Islet of Langerhans (tissue), 1 donor: ENCODE measurements at regions not wholly inside any gene's neighbourhood (a gene's known extent, or its start where the extent isn't known, plus 50 kb on each side); places are given as distances from the start of the nearest gene placed in this dataset.

ENCODE experiments used
- FAIRE-seq: peaks from one replicate; lab custom pipeline; 2011; peaks lifted over from hg19 to GRCh38; lab: Jason Lieb, UNC

GRCh38 chr6:141303907-141304306 lies 828.8 kb upstream of the GJE1 start:
- FAIRE-seq: no peak

GRCh38 chr6:141301779-141302178 lies 830.9 kb upstream of the GJE1 start:
- no peak for FAIRE-seq

- FAIRE-seq: no peak
These were observed 841.6 kb upstream of the GJE1 start for GRCh38 chr6:141290941-141291721.

GRCh38 chr6:141288947-141289346 lies 843.8 kb upstream of the GJE1 start:
- no peak for FAIRE-seq

GRCh38 chr6:141282263-141282662 lies 850.5 kb upstream of the GJE1 start:
- no peak for FAIRE-seq

- peak; percentile 74 for FAIRE-seq
These were observed 863.0 kb upstream of the GJE1 start for GRCh38 chr6:141269684-141270083.

- no peak for FAIRE-seq
These were observed 865.3 kb upstream of the GJE1 start for GRCh38 chr6:141267420-141267819.

GRCh38 chr6:141265756-141266623 lies 866.7 kb upstream of the GJE1 start:
- peak; percentile 72 for FAIRE-seq

GRCh38 chr6:141264101-141264500 lies 868.6 kb upstream of the GJE1 start:
- peak; percentile 86 for FAIRE-seq

GRCh38 chr6:141261672-141262060 lies 871.1 kb upstream of the GJE1 start:
- FAIRE-seq: no peak

GRCh38 chr6:141261016-141261671 lies 871.6 kb upstream of the GJE1 start:
- no peak for FAIRE-seq

GRCh38 chr6:141260627-141261015 lies 872.1 kb upstream of the GJE1 start:
- no peak for FAIRE-seq

GRCh38 chr6:141259807-141260206 lies 872.9 kb upstream of the GJE1 start:
- no peak for FAIRE-seq

- no peak for FAIRE-seq
These were observed 873.6 kb upstream of the GJE1 start for GRCh38 chr6:141259091-141259490.

- no peak for FAIRE-seq
These were observed 874.2 kb upstream of the GJE1 start for GRCh38 chr6:141258516-141258915.

GRCh38 chr6:141254336-141254735 lies 878.4 kb upstream of the GJE1 start:
- no peak for FAIRE-seq

- peak; percentile 51 for FAIRE-seq
These were observed 879.7 kb upstream of the GJE1 start for GRCh38 chr6:141252828-141253608.

GRCh38 chr6:141251286-141251685 lies 881.4 kb upstream of the GJE1 start:
- FAIRE-seq: no peak

GRCh38 chr6:141248021-141248799 lies 884.5 kb upstream of the GJE1 start:
- no peak for FAIRE-seq

GRCh38 chr6:141244366-141244765 lies 888.4 kb upstream of the GJE1 start:
- FAIRE-seq: no peak

GRCh38 chr6:141242957-141243356 lies 889.8 kb upstream of the GJE1 start:
- peak; percentile 76 for FAIRE-seq
